ENCODE measurements at regions not wholly inside any gene's neighbourhood (a gene's known extent, or its start where the extent isn't known, plus 50 kb on each side); places are given as distances from the start of the nearest gene placed in this dataset.

DNA sequence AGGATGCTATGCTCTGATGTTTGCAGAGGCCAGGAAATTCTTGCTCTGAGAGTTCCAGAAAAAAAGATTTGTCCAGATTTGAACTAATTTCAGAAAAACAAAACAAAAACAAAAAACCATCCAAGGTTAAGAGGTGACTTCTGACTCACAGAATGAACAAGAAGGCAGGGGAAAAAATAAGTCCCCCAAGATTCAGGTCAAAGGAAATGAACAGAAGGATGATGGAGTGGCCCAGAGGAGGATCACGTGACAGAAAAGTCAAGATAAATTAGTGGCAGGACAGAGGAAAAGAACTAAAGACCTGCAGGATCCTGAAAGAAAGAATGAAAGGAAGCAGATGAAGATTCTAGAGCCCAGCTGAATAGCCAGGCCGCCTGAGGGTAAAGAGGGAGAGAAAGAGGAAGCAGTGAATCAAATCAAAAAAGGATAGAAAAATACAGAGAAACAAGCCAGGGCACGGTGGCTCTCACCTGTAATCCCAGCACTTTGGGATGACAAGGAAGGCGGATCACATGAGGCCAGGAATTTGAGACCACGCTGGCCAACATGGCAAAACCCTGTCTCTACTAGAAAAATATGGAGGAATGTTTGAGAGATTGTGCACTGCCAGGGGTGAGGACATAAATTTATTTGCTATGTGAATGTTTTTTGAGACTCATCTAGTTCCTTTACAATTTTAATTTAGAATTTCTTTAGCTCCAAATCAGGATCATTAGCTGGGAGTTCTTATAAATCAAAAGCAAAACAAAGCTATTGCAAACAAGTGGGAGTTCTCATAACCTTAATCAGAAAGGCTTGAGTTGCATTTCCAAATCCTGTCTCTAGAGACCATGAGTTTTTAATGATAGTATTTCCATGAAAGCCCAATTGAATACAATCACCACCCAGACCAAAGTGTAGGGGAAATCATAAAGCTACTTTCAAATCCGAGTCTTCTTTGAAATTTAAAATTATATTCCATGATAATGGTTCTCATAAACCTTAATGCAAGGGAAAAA is 217.1 kb upstream of the PLEKHG7 start:
- TF ChIP-seq, protein P1, sequence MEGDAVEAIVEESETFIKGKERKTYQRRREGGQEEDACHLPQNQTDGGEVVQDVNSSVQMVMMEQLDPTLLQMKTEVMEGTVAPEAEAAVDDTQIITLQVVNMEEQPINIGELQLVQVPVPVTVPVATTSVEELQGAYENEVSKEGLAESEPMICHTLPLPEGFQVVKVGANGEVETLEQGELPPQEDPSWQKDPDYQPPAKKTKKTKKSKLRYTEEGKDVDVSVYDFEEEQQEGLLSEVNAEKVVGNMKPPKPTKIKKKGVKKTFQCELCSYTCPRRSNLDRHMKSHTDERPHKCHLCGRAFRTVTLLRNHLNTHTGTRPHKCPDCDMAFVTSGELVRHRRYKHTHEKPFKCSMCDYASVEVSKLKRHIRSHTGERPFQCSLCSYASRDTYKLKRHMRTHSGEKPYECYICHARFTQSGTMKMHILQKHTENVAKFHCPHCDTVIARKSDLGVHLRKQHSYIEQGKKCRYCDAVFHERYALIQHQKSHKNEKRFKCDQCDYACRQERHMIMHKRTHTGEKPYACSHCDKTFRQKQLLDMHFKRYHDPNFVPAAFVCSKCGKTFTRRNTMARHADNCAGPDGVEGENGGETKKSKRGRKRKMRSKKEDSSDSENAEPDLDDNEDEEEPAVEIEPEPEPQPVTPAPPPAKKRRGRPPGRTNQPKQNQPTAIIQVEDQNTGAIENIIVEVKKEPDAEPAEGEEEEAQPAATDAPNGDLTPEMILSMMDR (IDR thresholded peaks at IDR 0.05): no peak
- no peak for DNase-seq (ENCODE audit: low spot score)
- ATAC-seq (ENCODE audit: low FRiP score): no peak

DNA sequence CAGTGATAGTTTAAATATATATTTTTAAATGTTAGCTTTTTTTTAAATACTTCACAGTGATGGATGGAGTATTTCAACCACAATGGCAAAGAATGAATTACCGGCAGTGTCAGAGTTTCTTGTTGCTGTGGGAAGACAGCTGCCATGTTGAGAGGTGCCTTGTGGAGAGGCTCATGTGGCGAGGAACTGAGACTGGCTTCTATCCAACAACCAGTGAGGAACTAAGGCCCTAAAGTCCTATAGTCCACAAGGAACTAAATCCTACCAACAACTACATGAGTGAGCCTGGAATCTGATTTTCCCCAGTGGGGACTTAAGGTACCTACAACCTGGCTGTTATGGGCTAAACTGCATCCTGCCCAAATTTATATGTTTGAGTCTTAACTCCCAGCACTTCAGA is 220.2 kb upstream of the PLEKHG7 start:
- TF ChIP-seq, protein P1 (IDR thresholded peaks at IDR 0.05): no peak
- DNase-seq (ENCODE audit: low spot score) (no peak), ATAC-seq (ENCODE audit: low FRiP score) (no peak)

DNA sequence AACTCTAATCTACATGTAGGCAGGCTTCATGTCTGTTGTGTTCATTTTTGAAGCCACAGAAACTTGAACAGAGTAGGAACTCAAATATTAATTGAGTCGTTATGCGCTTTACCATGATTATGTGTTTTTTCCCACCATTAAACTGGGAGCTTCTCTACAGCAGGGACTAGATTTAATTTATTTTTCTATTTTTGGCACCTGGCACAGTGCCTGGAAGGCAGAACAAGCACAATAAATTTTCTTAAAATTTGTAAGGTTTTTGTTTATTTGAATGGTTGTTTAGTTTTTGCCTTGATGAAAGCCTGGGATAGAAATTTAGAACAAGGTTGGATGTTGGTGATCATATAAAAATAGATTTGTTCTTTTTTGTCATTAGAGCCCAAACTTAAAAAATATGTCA is 221.7 kb upstream of the PLEKHG7 start:
- TF ChIP-seq, protein P1 (IDR thresholded peaks at IDR 0.05): no peak
- DNase-seq (ENCODE audit: low spot score): no peak
- no peak for ATAC-seq (ENCODE audit: low FRiP score)

DNA sequence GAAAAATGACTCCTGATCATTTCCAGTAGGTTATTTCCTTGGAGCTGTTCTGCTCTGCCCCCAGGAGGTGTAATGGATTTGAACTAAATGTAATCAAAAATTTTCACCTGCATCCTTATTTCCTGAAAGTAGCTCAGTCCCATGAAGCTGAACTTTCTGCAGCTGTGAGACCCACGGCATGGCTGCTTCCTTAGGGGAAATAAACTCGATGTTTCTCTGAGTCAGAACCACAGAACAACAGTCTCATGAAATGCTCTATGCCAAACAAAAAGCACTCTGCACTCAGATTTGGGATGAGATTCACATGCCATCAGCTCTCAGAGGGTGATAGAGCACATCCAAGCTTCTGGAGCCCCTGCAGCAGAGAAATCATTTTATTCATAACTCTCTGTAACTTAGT is 224.1 kb upstream of the PLEKHG7 start:
- DNase-seq (ENCODE audit: low spot score): no peak
- no peak for ATAC-seq (ENCODE audit: low FRiP score)
- TF ChIP-seq, protein P1 (IDR thresholded peaks at IDR 0.05): no peak

DNA sequence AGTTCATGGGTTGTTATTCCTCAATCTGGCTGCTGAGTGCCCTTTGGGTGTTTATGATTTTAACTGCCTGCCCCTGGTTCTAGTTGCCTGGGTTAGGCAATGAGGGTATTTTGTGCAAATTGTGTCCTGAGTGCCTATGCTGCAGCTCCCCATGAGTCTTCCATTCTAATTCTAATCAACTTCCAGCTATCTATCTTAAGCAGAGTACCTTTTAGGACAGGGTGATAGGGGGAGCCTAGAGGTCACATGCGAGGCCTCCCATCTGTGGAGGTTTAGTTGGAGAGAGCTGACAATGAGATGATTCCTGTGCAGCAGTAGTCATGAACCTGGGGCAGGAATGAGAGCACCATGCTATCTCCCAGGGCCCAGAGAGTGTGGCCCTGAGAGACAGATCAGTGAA is 225.9 kb upstream of the PLEKHG7 start:
- TF ChIP-seq, protein P1 (IDR thresholded peaks at IDR 0.05): no peak
- ATAC-seq (ENCODE audit: low FRiP score): no peak

DNA sequence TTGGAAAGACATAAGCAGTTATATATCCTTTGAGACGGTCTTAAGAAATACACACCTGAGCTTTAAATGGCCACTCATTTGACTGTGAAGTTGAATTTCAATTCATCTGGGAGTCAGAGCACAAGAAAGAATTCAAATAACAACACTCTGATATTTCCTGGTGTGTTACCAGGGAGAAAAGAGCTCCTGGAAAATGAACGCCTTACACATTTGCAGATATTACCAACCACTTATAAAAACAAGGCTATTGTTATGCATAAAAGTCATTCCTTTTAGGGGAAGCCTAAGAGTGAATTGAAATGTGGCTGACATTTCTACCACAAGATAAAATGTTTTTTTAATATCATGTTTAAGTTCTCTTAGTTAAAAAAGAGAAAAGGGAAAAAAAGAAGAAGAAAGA is 229.2 kb upstream of the PLEKHG7 start:
- TF ChIP-seq, protein P1 (IDR thresholded peaks at IDR 0.05): no peak
- DNase-seq (ENCODE audit: low spot score) (no peak), ATAC-seq (ENCODE audit: low FRiP score) (no peak)

More for the DNA sequence above, 225.9 kb upstream of the PLEKHG7 start:
- no peak for DNase-seq (ENCODE audit: low spot score)

DNA sequence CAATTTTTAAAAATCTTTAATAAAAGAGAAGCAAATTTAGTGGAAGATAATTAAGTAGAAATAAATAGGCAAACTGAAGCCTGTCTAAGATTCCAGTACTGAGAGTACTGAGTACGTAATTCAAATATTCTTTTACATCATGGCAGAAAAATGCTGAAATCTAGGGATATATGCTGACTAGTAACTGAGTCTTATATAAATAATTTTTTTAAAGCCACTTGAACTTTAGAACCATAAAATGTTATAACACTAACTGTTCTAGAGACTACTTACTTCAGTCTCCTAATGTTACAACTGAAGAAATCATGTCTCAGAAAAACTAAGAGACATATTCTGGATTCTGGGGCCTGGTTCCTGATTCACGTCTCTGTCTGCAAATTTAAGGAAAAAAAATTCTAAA is 230.6 kb upstream of the PLEKHG7 start:
- no peak for ATAC-seq (ENCODE audit: low FRiP score)
- TF ChIP-seq, protein P1 (IDR thresholded peaks at IDR 0.05): no peak
- no peak for DNase-seq (ENCODE audit: low spot score)
